OCI-LY3 (cell line): ENCODE measurements at regions not wholly inside any gene's neighbourhood (a gene's known extent, or its start where the extent isn't known, plus 50 kb on each side); places are given as distances from the start of the nearest gene placed in this dataset.

ENCODE experiments used
- H2AFZ ChIP-seq: fragments of 200-600, 300-600 bp; shearing (Covaris generic); 2 replicates; pipeline ENCODE4 v1.6.0; 2014; ENCODE audit warnings: antibody characterized with exemption, low read depth, low read length
- H3K27ac ChIP-seq: fragments of 200-600, 300-600 bp; sonication (generic); 2 replicates; pipeline ENCODE4 v1.5.1; 2014; ENCODE audit warnings: mild to moderate bottlenecking, low read length, moderate library complexity, mixed read lengths
- H3K27me3 ChIP-seq: fragments of 200-600, 300-600 bp; sonication (generic); 2 replicates; pipeline ENCODE4 v1.6.1; 2014; ENCODE audit warnings: low read depth, low read length, mixed read lengths
- H3K36me3 ChIP-seq: fragments of 200-600, 300-600 bp; sonication (generic); replicated peaks from 2 replicates; pipeline ENCODE3; 2014; ENCODE audit warnings: low read depth, low read length, mixed read lengths
- H3K4me1 ChIP-seq: fragments of 300-600, 200-600 bp; sonication (generic); 2 replicates; pipeline ENCODE4 v1.6.1; 2014; ENCODE audit warnings: low read length, mixed read lengths
- H3K4me2 ChIP-seq: fragments of 200-600, 300-600 bp; sonication (generic); 2 replicates; pipeline ENCODE4 v1.6.1; 2014; ENCODE audit warnings: low read length, mixed read lengths
- H3K4me3 ChIP-seq: fragments of 300-600, 200-600 bp; sonication (generic); 2 replicates; pipeline ENCODE4 v1.5.1; 2014; ENCODE audit warnings: antibody characterized with exemption, mild to moderate bottlenecking, low read length, moderate library complexity
- H3K79me2 ChIP-seq: fragments of 300-600, 200-600 bp; shearing (Covaris generic); 2 replicates; pipeline ENCODE4 v1.6.1; 2014; ENCODE audit warnings: mild to moderate bottlenecking, low read length, mixed read lengths
- H3K9ac ChIP-seq: fragments of 300-600, 200-600 bp; shearing (Covaris generic); 2 replicates; pipeline ENCODE4 v1.6.0; 2014; ENCODE audit warnings: mild to moderate bottlenecking, low read length, moderate library complexity
- H3K9me3 ChIP-seq: fragments of 200-600, 300-600 bp; shearing (Covaris generic); 2 replicates; pipeline ENCODE4 v1.6.1; 2014; ENCODE audit warnings: low read length, mixed read lengths; ENCODE audit not compliant: insufficient read depth
- H4K20me1 ChIP-seq: fragments of 200-600, 300-600 bp; sonication (generic); 2 replicates; pipeline ENCODE4 v1.6.1; 2016; ENCODE audit warnings: low read length, mixed read lengths; ENCODE audit not compliant: insufficient read depth
- CTCF ChIP-seq: fragments of 200-600, 300-600 bp; sonication (generic); IDR thresholded peaks from 2 replicates; pipeline ENCODE4 v1.5.1; 2014; ENCODE audit warnings: antibody characterized with exemption, low read length, low read depth
- EZH2phosphoT487 ChIP-seq: fragments of 200-600 bp; shearing (Covaris generic); IDR thresholded peaks from 2 replicates; pipeline ENCODE4 v1.6.1; 2018; ENCODE audit warnings: antibody characterized with exemption, mixed run types, low read depth

- H4K20me1 ChIP-seq: no peaks in the 10 kb centered on the region
- H3K36me3 ChIP-seq: no peaks in the 10 kb centered on the region
- no peaks in the 10 kb centered on the region for H3K4me1 ChIP-seq
- H3K9ac ChIP-seq: no peak overlapping the region
- H3K4me2 ChIP-seq: no peak overlapping the region
- peaks cover 41% of the 10 kb centered on the region for H3K27me3 ChIP-seq
- no peaks in the 10 kb centered on the region for H3K9me3 ChIP-seq
- H3K79me2 ChIP-seq: no peaks in the 10 kb centered on the region
- H2AFZ ChIP-seq: no peak overlapping the region
- no peak overlapping the region for H3K4me3 ChIP-seq
- no peak for TF ChIP-seq EZH2phosphoT487
- TF ChIP-seq CTCF: no peak
- H3K27ac ChIP-seq: no peak overlapping the region
These were observed 126.5 kb downstream of the ENGASE start for GRCh38 chr17:79201119-79201518.

GRCh38 chr17:79196913-79197312 lies 122.3 kb downstream of the ENGASE start:
- Histone ChIP-seq H3K4me2 (no peak overlapping the region), H3K27me3 (peaks cover 26% of the 10 kb centered on the region), H3K36me3 (no peaks in the 10 kb centered on the region), H3K27ac (no peak overlapping the region), H3K4me1 (no peaks in the 10 kb centered on the region), H3K9me3 (no peaks in the 10 kb centered on the region), H3K9ac (no peak overlapping the region), H4K20me1 (peaks cover 7% of the 10 kb centered on the region; the same call in 1 of the 2 replicates), H3K4me3 (no peak overlapping the region), H2AFZ (no peak overlapping the region), H3K79me2 (no peaks in the 10 kb centered on the region)
- TF ChIP-seq EZH2phosphoT487 (no peak), CTCF (no peak)

GRCh38 chr17:79192503-79193351 lies 118.1 kb downstream of the ENGASE start:
- Histone ChIP-seq H3K4me3 (no peak overlapping the region), H3K4me1 (no peaks in the 10 kb centered on the region), H3K4me2 (no peak overlapping the region), H3K9ac (no peak overlapping the region), H3K27me3 (peaks cover 20% of the 10 kb centered on the region), H2AFZ (no peak overlapping the region), H3K9me3 (no peaks in the 10 kb centered on the region), H3K79me2 (no peaks in the 10 kb centered on the region), H4K20me1 (peaks cover 7% of the 10 kb centered on the region; the same call in 1 of the 2 replicates), H3K36me3 (no peaks in the 10 kb centered on the region), H3K27ac (no peak overlapping the region)
- TF ChIP-seq CTCF (no peak), EZH2phosphoT487 (no peak)

GRCh38 chr17:79191270-79191934 lies 116.8 kb downstream of the ENGASE start:
- Histone ChIP-seq H3K27ac (no peak overlapping the region), H3K4me2 (no peak overlapping the region), H3K36me3 (no peaks in the 10 kb centered on the region)

More at GRCh38 chr17:79191270-79191934, 116.8 kb downstream of the ENGASE start:
- Histone ChIP-seq H3K4me1 (no peaks in the 10 kb centered on the region), H2AFZ (no peak overlapping the region), H3K9ac (no peak overlapping the region), H3K4me3 (no peak overlapping the region), H3K9me3 (no peaks in the 10 kb centered on the region), H3K27me3 (peaks cover 18% of the 10 kb centered on the region), H4K20me1 (peaks cover 7% of the 10 kb centered on the region; the same call in 1 of the 2 replicates), H3K79me2 (no peaks in the 10 kb centered on the region)
- TF ChIP-seq CTCF (no peak), EZH2phosphoT487 (no peak)
